Panc1 (cell line): ENCODE measurements at regions not wholly inside any gene's neighbourhood (a gene's known extent, or its start where the extent isn't known, plus 50 kb on each side); places are given as distances from the start of the nearest gene placed in this dataset.

Source experiments
- ATAC-seq: fragments of 200-7000 bp; cut with Tn5 transposase; 2 replicates; pipeline ENCODE4 v1.9.1; 2020; ENCODE audit warnings: mild to moderate bottlenecking, moderate library complexity
- BruUV-seq: library from RNA; stranded (reverse); fragments of 400-500 nt; replicated peaks from 2 replicates; lab custom pipeline; 2021; lab: Mats Ljungman, UMichigan
- CTCF ChIA-PET: fragments of 300-600 bp; sonication (Branson Sonifier 250); formaldehyde crosslinking; loops from one replicate; lab custom pipeline; 2022; ENCODE audit warnings: antibody characterized with exemption; lab: Charles Lee
- POLR2A ChIA-PET: fragments of 300-600 bp; sonication (Branson Sonifier 250); formaldehyde crosslinking; loops from one replicate; lab custom pipeline; 2022; ENCODE audit warnings: antibody characterized with exemption; lab: Charles Lee
- DNase-seq: peaks from one replicate; pipeline ENCODE4 v3.0.0-alpha.2; 2010; ENCODE audit warnings: low read depth, low spot score
- H3K27ac ChIP-seq: 2 replicates; pipeline ENCODE4 v1.5.1; 2011; ENCODE audit warnings: mild to moderate bottlenecking, low read length, inconsistent platforms
- H3K27me3 ChIP-seq: fragments of 200-500 bp; sonication (Bioruptor generic); 2 replicates; pipeline ENCODE4 v1.6.0; 2014; ENCODE audit warnings: low read length, inconsistent platforms; ENCODE audit not compliant: control insufficient read depth, insufficient read depth
- H3K36me3 ChIP-seq: fragments of 200-500 bp; sonication (Bioruptor generic); 2 replicates; pipeline ENCODE4 v1.5.1; 2014; ENCODE audit warnings: inconsistent platforms, mild to moderate bottlenecking, low read length, moderate library complexity; ENCODE audit not compliant: control insufficient read depth, insufficient read depth
- H3K4me1 ChIP-seq: 2 replicates; pipeline ENCODE4 v1.5.1; 2011; ENCODE audit warnings: inconsistent platforms, mild to moderate bottlenecking, low read length, moderate library complexity; ENCODE audit not compliant: control insufficient read depth, insufficient read depth
- H3K4me3 ChIP-seq, 2 experiments: 2 replicates each; pipeline ENCODE4 v1.5.1; 2011 to 2012; ENCODE audit warnings: low read depth in 2 of 2, low read length in 2 of 2, mild to moderate bottlenecking in 2 of 2, inconsistent platforms in 1 of 2, moderate library complexity in 1 of 2
- H3K9me3 ChIP-seq: fragments of 200-500 bp; sonication (Bioruptor generic); 2 replicates; pipeline ENCODE4 v1.5.1; 2014; ENCODE audit warnings: low read depth, mild to moderate bottlenecking, inconsistent platforms, low read length, moderate library complexity; ENCODE audit not compliant: control insufficient read depth, insufficient read depth
- CTCF ChIP-seq: fragments of 450-650 bp; IDR thresholded peaks from 2 replicates; pipeline ENCODE4 v1.5.1; 2017; ENCODE audit warnings: mild to moderate bottlenecking
- POLR2AphosphoS5 ChIP-seq: IDR thresholded peaks from 2 replicates; pipeline ENCODE4 v1.6.1; 2012; ENCODE audit warnings: mild to moderate bottlenecking, low read depth, low read length, moderate library complexity
- SIN3A ChIP-seq: IDR thresholded peaks from 2 replicates; pipeline ENCODE4 v1.6.1; 2012; ENCODE audit warnings: low read depth, mild to moderate bottlenecking, low read length, moderate library complexity, borderline replicate concordance; ENCODE audit not compliant: insufficient read depth
- TCF7L2 ChIP-seq: IDR thresholded peaks from 2 replicates; pipeline ENCODE4 v1.6.1; 2011; ENCODE audit warnings: mild to moderate bottlenecking, low read depth, low read length, inconsistent platforms
- in situ Hi-C: cut with HindIII; loops from 2 replicates; pipeline ENCODE4 v1.10.0; 2016; ENCODE audit warnings: low sequenced_read_pairs, low pct_unique_long_range_greater_than_20kb
- intact Hi-C: fragments of 100-400 bp; cut with micrococcal nuclease; formaldehyde crosslinking; loops from one replicate; pipeline ENCODE4 v1.10.0; 2022; ENCODE audit not compliant: unreplicated experiment
- TF ChIP-seq, protein P1 (sequence below), 2 experiments: IDR thresholded peaks; 2 replicates each; pipeline ENCODE4 v1.6.1; 2011 to 2012; ENCODE audit warnings: low read depth in 2 of 2, control low read depth in 1 of 2, low read length in 1 of 2, mild to moderate bottlenecking in 1 of 2, moderate library complexity in 1 of 2; ENCODE audit not compliant: insufficient read depth in 1 of 2

DNA sequence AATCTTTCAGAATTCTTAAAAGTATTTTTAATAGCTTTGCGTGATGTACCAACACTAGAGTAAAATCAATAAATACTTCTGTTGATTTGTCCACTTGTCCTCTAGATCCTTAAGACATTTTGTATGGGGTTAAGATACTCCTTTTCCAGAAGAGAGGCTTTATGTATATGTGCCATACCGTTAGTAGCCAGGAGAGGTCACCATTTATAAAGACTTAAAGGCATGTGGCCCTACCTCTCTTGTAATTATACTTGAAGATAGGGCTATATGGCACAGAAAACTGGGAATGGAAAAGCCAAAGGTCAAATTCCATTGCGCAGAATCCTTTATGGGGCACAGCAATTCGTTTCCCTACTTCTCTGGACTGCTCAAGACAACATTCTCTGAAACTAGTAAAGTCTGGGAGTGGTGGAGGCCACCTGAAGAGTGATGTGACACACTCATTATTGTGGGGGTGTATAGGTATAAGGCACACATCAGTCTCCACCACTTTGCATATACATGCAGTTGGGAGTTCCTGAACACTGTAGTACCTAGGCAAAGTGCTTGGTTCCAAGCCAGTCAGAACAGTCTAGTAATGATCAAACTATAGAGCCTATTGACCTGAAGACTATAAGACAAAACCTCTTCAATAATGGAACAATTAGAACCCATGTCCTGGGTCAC lies 140.1 kb upstream of the FBXL17 start:
- POLR2A ChIA-PET: no interaction called here
- ATAC-seq: peak; percentile 87
- intact Hi-C loops: loop anchor here (5.0 kb wide), 1 partner anchor 95 kb away; no protein-coding TSS in a partner anchor
- BruUV-seq: no TSS peak
- Histone ChIP-seq H3K27me3 (no peaks in the 10 kb centered on the region), H3K27ac (no peak overlapping the region), H3K4me3 (no peak overlapping the region), H3K36me3 (no peaks in the 10 kb centered on the region), H3K4me1 (no peaks in the 10 kb centered on the region), H3K9me3 (no peaks in the 10 kb centered on the region)
- in situ Hi-C loops: no loop called here
- CTCF ChIA-PET: no interaction called here
- peak; percentile 45 for DNase-seq
- no peak for TF ChIP-seq SIN3A
- peak; percentile 73 for TF ChIP-seq CTCF

DNA sequence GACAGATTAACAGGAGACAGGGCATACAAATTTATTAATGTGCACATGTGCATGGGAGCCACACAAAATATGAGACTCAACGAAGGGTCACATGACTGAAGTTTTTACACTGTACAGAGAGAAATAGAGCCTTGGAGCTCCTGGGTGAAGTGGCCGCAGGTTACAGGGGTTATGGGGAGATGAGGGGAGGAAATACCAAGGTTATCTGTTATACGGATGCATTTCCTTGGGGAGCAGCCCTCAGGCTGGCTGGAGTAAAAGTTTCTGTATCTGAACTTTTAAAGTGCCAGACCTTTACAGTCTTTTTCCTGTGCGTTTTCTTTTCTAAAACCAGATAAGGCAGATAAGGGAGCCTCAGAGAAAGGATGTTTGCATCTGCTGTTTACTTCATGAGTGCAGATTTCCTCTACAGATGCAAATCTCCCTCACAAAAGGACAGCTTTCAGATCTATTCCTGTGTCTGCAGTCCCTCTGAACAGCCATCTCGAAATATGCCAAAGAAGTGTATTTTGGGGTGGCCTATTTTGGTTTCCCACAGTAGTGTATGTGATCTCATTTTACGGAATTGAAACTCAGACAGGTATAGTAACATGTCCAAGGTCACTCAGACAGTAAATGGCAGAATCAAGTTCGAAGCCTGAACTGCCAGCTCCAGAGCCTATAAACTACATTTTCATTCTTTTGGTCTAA lies 139.3 kb upstream of the FBXL17 start:
- TF ChIP-seq CTCF (no peak), TCF7L2 (no peak), POLR2AphosphoS5 (no peak), SIN3A (no peak)
- TF ChIP-seq, protein P1, sequence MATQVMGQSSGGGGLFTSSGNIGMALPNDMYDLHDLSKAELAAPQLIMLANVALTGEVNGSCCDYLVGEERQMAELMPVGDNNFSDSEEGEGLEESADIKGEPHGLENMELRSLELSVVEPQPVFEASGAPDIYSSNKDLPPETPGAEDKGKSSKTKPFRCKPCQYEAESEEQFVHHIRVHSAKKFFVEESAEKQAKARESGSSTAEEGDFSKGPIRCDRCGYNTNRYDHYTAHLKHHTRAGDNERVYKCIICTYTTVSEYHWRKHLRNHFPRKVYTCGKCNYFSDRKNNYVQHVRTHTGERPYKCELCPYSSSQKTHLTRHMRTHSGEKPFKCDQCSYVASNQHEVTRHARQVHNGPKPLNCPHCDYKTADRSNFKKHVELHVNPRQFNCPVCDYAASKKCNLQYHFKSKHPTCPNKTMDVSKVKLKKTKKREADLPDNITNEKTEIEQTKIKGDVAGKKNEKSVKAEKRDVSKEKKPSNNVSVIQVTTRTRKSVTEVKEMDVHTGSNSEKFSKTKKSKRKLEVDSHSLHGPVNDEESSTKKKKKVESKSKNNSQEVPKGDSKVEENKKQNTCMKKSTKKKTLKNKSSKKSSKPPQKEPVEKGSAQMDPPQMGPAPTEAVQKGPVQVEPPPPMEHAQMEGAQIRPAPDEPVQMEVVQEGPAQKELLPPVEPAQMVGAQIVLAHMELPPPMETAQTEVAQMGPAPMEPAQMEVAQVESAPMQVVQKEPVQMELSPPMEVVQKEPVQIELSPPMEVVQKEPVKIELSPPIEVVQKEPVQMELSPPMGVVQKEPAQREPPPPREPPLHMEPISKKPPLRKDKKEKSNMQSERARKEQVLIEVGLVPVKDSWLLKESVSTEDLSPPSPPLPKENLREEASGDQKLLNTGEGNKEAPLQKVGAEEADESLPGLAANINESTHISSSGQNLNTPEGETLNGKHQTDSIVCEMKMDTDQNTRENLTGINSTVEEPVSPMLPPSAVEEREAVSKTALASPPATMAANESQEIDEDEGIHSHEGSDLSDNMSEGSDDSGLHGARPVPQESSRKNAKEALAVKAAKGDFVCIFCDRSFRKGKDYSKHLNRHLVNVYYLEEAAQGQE (IDR thresholded peaks at IDR 0.05; ENCODE audit: insufficient read depth in 1 of 2, low read depth in 2 of 2, low read length in 1 of 2): no peak
- in situ Hi-C loops: no loop called here
- no peaks in the 10 kb centered on the region for H3K4me1 ChIP-seq
- DNase-seq: no peak
- no peaks in the 10 kb centered on the region for H3K9me3 ChIP-seq
- H3K36me3 ChIP-seq: no peaks in the 10 kb centered on the region
- no peak overlapping the region for H3K27ac ChIP-seq
- CTCF ChIA-PET: no interaction called here
- intact Hi-C loops: loop anchor here (5.0 kb wide), 1 partner anchor 96 kb away; no protein-coding TSS in a partner anchor
- no TSS peak for BruUV-seq
- no peak overlapping the region for H3K4me3 ChIP-seq
- no peak for ATAC-seq
- POLR2A ChIA-PET: no interaction called here
- H3K27me3 ChIP-seq: no peaks in the 10 kb centered on the region
